ENCODE measurements at regions not wholly inside any gene's neighbourhood (a gene's known extent, or its start where the extent isn't known, plus 50 kb on each side); places are given as distances from the start of the nearest gene placed in this dataset.

GRCh38 chr2:19573784-19574183, 215.4 kb upstream of the OSR1 start:
- no peak for TF ChIP-seq CTCF (conservative IDR thresholded peaks at IDR 0.05)
- TF ChIP-seq EZH2 (IDR thresholded peaks at IDR 0.05; ENCODE audit: low read depth), result no peak
